ENCODE measurements at regions not wholly inside any gene's neighbourhood (a gene's known extent, or its start where the extent isn't known, plus 50 kb on each side); places are given as distances from the start of the nearest gene placed in this dataset.
A peak's percentile ranks its signal among the peaks of the same experiment; 100 is the strongest.
"Not testable (repeated sequence)": the region's sequence is repeated elsewhere in the genome, so short reads cannot be mapped to it uniquely, and the experiment has no call there.

GRCh38 chr7:24390376-24391157 is 106.6 kb downstream of the NPY start:
- DNase-seq (ENCODE audit: extremely low read depth in 1 of 11, low read depth in 9 of 11, low spot score in 4 of 11), result no peak

DNA sequence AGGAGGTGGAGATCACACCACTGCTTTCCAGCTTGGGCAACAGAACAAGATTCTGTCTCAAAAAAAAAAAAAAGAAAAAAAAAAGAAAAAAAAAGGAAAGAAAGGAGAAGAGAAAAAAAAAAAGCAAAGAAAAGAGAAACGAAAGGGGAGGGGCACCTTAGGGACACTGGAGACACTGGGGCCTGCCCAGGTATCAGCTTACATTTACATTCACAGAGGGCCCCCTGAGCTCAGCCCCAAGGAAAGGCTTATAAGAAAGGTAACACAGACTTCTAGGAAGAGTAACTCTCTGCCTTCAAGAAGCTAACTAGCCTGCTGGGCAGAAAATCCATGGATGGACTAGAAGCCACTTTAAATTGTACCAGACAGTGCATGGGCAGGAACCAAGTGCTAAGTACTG is 108.8 kb downstream of the NPY start:
- DNase-seq (ENCODE audit: extremely low read depth in 1 of 11, low read depth in 9 of 11, low spot score in 4 of 11), result no peak

GRCh38 chr7:24395512-24395911 is 111.5 kb downstream of the NPY start:
- peak in 3 of 11 donors; percentile 13 to 24 (median 16) for DNase-seq (ENCODE audit: extremely low read depth in 1 of 11, low read depth in 9 of 11, low spot score in 4 of 11)

DNA sequence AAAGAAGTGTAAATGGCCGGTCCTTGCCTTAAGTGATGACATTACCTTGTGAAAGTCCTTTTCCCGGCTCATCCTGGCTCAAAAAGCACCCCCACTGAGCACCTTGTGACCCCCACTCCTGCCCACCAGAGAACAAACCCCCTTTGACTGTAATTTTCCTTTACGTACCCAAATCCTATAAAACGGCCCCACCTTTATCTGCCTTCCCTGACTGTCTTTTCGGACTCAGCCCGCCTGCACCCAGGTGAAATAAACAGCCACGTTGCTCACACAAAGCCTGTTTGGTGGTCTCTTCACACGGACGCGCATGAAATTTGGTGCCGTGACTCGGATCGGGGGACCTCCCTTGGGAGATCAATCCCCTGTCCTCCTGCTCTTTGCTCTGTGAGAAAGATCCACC is 112.4 kb downstream of the NPY start:
- DNase-seq (ENCODE audit: extremely low read depth in 1 of 11, low read depth in 9 of 11, low spot score in 4 of 11), result not testable (repeated sequence)

DNA sequence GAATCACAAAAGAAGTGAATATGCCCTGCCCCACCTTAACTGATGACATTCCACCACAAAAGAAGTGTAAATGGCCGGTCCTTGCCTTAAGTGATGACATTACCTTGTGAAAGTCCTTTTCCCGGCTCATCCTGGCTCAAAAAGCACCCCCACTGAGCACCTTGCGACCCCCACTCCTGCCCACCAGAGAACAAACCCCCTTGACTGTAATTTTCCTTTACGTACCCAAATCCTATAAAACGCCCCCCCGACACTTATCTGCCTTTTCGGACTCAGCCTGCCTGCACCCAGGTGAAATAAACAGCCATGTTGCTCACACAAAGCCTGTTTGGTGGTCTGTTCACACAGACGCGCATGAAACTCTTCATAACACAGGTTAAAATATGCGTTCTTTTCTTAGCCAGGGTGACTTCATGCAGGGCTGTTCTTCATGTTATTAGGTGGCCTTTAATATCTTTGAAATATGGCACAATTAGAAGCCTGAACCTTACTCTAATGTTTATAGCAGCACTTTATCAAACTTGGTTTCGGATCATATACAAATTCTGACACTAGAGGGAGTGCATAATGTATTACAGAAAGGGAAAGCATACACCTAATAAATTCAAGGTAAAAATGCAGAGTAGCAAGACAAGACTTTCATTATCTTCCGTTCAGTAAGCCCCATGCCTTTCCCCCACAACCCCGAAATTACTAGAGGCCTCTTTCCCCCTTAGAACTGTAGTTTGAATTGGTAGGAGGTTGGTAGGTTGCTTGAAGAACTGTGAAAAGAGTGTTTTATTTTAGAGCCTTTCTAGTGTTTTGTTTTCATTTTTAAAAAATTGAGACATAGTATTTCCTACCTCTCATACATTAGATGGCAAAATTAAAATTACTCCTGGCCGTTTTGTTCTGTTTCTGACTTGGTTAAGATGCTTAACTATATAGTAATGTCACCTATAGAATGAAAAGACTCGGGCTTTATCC is 117.9 kb downstream of the NPY start:
- no peak for DNase-seq (ENCODE audit: extremely low read depth in 1 of 11, low read depth in 9 of 11, low spot score in 4 of 11)

- DNase-seq (ENCODE audit: extremely low read depth in 1 of 11, low read depth in 9 of 11, low spot score in 4 of 11), result no peak
These were observed 118.7 kb downstream of the NPY start for GRCh38 chr7:24402655-24403054.

DNA sequence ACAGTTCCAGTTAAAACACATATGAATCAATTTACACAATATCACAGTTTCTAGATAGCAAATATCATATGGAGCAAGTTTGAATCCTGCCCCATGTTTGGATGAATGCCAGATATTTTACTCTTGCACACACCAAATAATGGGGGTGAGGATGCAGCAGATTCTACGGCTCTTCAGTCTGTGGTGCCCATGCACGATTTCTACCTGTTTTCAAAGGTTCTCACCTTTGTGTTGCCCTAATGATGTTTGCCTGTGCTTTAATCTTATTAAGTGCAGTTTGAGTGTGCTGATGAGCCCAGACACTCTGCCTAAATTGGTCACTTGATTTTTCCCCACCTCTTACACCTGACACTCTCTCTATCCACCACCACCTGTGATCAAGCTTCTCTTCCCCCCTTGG is 119.6 kb downstream of the NPY start:
- no peak for DNase-seq (ENCODE audit: extremely low read depth in 1 of 11, low read depth in 9 of 11, low spot score in 4 of 11)

GRCh38 chr7:24404315-24404714 is 120.3 kb downstream of the NPY start:
- DNase-seq (ENCODE audit: extremely low read depth in 1 of 11, low read depth in 9 of 11, low spot score in 4 of 11), result no peak

DNA sequence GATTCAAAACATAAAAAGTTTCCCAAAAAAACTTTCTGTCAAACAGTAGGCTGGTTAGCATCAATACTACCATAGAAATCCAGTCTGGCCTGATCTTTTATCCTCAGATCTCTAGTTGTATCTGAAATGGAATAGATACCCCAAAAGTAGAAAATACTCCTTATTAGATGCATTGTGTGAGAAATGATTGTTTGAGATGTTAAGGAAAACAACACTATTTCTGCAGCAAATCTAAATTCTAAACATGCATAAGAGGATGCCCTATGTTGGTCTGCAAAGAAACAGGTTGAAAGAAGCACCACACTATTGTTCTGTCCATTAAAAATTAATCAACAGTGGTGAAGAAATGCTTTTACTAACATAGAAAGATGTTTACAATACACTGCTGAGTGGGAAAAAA is 121.0 kb downstream of the NPY start:
- DNase-seq (ENCODE audit: extremely low read depth in 1 of 11, low read depth in 9 of 11, low spot score in 4 of 11), result no peak

DNA sequence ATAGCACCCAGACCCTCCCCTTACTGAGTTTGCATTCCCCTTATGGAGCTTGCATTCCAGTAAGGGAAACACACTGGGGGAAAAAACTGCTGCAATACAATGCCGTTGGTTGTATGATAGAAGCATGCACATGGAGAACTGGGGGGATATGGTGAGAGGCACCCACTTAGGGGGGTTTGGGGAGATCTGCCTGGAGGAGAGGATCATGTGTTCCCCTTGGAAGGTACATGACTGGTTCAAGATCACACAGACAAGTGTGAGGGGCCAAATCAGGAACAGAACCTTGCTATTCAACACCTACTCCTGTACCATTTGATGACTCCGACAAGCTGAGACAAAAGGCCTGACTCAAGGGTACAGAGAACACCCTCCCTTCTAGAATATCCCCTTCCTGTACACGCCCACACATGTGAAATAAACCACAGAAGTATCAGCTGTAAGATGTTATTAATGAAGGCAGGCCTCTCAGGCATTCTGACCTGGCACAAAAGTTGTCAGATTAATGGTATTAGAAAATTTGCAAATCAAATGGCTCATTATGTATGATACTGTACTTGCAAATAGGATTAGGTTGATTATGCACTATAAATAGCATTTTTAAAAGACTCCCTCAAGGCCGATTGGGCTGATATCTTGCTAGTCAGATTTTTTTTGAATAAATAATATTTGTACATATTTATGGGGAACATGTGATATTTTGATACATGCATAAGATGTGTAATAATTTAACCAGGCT is 122.2 kb downstream of the NPY start:
- DNase-seq (ENCODE audit: extremely low read depth in 1 of 11, low read depth in 9 of 11, low spot score in 4 of 11), result no peak

DNA sequence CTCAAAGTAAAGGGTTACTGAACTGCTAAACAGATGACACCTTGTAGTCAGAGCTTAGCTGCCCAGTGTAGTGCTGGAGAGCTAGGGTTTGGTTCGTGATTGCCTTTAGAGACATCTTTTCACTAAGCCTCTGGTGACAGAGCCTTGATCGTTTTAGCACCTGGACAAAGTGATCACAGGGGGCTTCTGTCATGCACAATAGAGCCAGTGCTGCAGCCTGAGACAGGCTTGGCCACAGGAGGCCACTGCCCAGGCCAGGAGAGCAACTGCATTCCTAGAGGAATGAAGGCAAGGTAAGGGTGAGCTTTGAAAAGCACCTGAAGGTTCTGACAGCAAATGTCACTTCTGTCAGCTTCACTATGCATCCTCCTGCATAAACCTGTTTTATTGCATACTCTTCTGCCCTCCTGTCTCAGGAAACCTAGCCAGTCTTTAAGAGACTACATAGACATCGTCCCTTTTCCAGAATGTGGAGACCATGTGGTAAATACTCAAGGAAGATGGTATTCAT is 122.9 kb downstream of the NPY start:
- no peak for DNase-seq (ENCODE audit: extremely low read depth in 1 of 11, low read depth in 9 of 11, low spot score in 4 of 11)

- DNase-seq (ENCODE audit: extremely low read depth in 1 of 11, low read depth in 9 of 11, low spot score in 4 of 11), result no peak
These were observed 124.0 kb downstream of the NPY start for GRCh38 chr7:24407965-24408364.

GRCh38 chr7:24408798-24409430 is 124.9 kb downstream of the NPY start:
- no peak for DNase-seq (ENCODE audit: extremely low read depth in 1 of 11, low read depth in 9 of 11, low spot score in 4 of 11)

GRCh38 chr7:24409431-24410024 is 125.5 kb downstream of the NPY start:
- DNase-seq (ENCODE audit: extremely low read depth in 1 of 11, low read depth in 9 of 11, low spot score in 4 of 11), result no peak

GRCh38 chr7:24411226-24411625 is 127.2 kb downstream of the NPY start:
- no peak for DNase-seq (ENCODE audit: extremely low read depth in 1 of 11, low read depth in 9 of 11, low spot score in 4 of 11)

GRCh38 chr7:24417526-24418120 is 133.6 kb downstream of the NPY start:
- DNase-seq (ENCODE audit: extremely low read depth in 1 of 11, low read depth in 9 of 11, low spot score in 4 of 11), result no peak

DNA sequence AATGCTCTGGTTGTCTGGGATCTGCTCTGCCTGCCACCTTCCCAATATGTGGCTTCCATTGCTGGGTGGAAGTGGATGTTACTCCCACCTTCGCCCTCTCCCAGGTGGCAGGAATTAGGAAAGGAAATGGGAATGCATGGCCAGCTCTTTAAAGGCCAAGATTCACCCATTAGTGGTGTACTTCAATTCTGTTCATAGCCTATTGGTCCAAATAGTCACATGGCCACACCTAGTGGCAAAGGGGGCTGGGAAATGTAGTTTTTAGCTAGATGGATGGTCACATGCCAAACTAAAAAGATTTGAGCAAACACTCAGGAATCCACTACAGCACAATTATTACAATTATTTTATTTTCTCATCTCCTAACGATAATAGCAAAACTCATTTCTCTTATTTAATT is 135.1 kb downstream of the NPY start:
- DNase-seq (ENCODE audit: extremely low read depth in 1 of 11, low read depth in 9 of 11, low spot score in 4 of 11), result no peak

- no peak for DNase-seq (ENCODE audit: extremely low read depth in 1 of 11, low read depth in 9 of 11, low spot score in 4 of 11)
These were observed 135.5 kb downstream of the NPY start for GRCh38 chr7:24419511-24419910.
